Erythroblast (primary cell): ENCODE measurements at regions not wholly inside any gene's neighbourhood (a gene's known extent, or its start where the extent isn't known, plus 50 kb on each side); places are given as distances from the start of the nearest gene placed in this dataset.

Source experiments
- GATA1 ChIP-seq: IDR thresholded peaks from 2 replicates; pipeline ENCODE4 v1.6.1; 2011; ENCODE audit warnings: low read depth, mild to moderate bottlenecking, control low read depth, low read length, moderate library complexity
- POLR2A ChIP-seq: IDR thresholded peaks from 2 replicates; pipeline ENCODE4 v1.6.1; 2011; ENCODE audit warnings: mild to moderate bottlenecking, low read length

GRCh38 chr12:103196467-103196866, 239.0 kb downstream of the ASCL1 start:
- no peak for TF ChIP-seq POLR2A
- no peak for TF ChIP-seq GATA1
